K562 (cell line): ENCODE measurements at regions not wholly inside any gene's neighbourhood (a gene's known extent, or its start where the extent isn't known, plus 50 kb on each side); places are given as distances from the start of the nearest gene placed in this dataset.

Source experiments
- ATAC-seq: fragments of 200-7000 bp; cut with Tn5 transposase; 3 replicates; pipeline ENCODE4 v1.9.1; 2020; ENCODE audit warnings: moderate library complexity
- BruUV-seq: library from RNA; stranded (reverse); fragments of 400-500 nt; replicated peaks from 2 replicates; lab custom pipeline; 2021; lab: Mats Ljungman, UMichigan
- CTCF ChIA-PET: fragments of 300-600 bp; formaldehyde crosslinking; extraction: SDS; loops from one replicate; lab custom pipeline; 2021; ENCODE audit warnings: low intra/inter-chr PET ratio; lab: Yijun Ruan, JAX
- POLR2A ChIA-PET: fragments of 300-600, 350-650 bp; sonication (Branson Sonifier 250); formaldehyde crosslinking; extraction: SDS; loops from one replicate; lab custom pipeline; 2021; ENCODE audit warnings: antibody characterized with exemption, inconsistent platforms; lab: Yijun Ruan, JAX
- DNase-seq, 4 experiments: peaks; one replicate each; pipeline versions ENCODE4 v3.0.0 to v3.0.0-alpha.2; 2011 to 2018; ENCODE audit warnings: low spot score in 3 of 4, mixed read lengths in 3 of 4; ENCODE audit errors: extremely low read depth in 1 of 4
- FAIRE-seq: peaks from 2 replicates; lab custom pipeline; 2011; peaks lifted over from hg19 to GRCh38; lab: Jason Lieb, UNC
- H2AFZ ChIP-seq: 2 replicates; pipeline ENCODE4 v1.6.0; 2011; ENCODE audit warnings: low read depth, low read length, control low read depth, inconsistent platforms
- H3K27ac ChIP-seq: fragments of 200-600 bp; 3 replicates; pipeline ENCODE4 v1.8.0; 2011; ENCODE audit warnings: low read depth, mild to moderate bottlenecking, control low read depth, inconsistent platforms, low read length, moderate library complexity, mixed read lengths; ENCODE audit errors: extremely low read depth
- H3K27me3 ChIP-seq, 2 experiments: fragments of 300-600 bp in 1 of 2; 2 replicates in 1 of 2; 3 replicates in 1 of 2; pipeline versions ENCODE4 v1.6.0 to v1.8.0; 2011; ENCODE audit warnings: inconsistent platforms in 2 of 2, low read length in 2 of 2, mild to moderate bottlenecking in 1 of 2, mixed read lengths in 1 of 2, moderate library complexity in 1 of 2; ENCODE audit not compliant: control insufficient read depth in 2 of 2, insufficient read depth in 2 of 2
- H3K36me3 ChIP-seq: fragments of 300-600 bp; 3 replicates; pipeline ENCODE4 v1.8.0; 2011; ENCODE audit warnings: mild to moderate bottlenecking, low read length, inconsistent platforms; ENCODE audit not compliant: control insufficient read depth, insufficient read depth
- H3K4me1 ChIP-seq, 2 experiments: fragments of 200-600 bp in 1 of 2; replicated peaks in 1 of 2; 2 replicates in 1 of 2; 3 replicates in 1 of 2; pipeline versions ENCODE4 v1.5.1 to v1.8.0; 2011; ENCODE audit warnings: inconsistent platforms in 2 of 2, low read length in 2 of 2, mild to moderate bottlenecking in 1 of 2, mixed read lengths in 1 of 2, moderate library complexity in 1 of 2; ENCODE audit not compliant: control insufficient read depth in 2 of 2, insufficient read depth in 2 of 2
- H3K4me2 ChIP-seq: 2 replicates; pipeline ENCODE4 v1.6.1; 2011; ENCODE audit warnings: low read length, control low read depth, inconsistent platforms, mixed read lengths; ENCODE audit not compliant: insufficient read depth
- H3K4me3 ChIP-seq: fragments of 200-600 bp; sonication (generic), shearing (Covaris generic); 2 replicates; pipeline ENCODE4 v1.5.1; 2016; ENCODE audit warnings: control low read depth, inconsistent platforms
- H3K79me2 ChIP-seq: fragments of 200-600 bp; 3 replicates; pipeline ENCODE4 v1.8.0; 2011; ENCODE audit warnings: low read length, inconsistent platforms; ENCODE audit not compliant: control insufficient read depth, insufficient read depth
- H3K9ac ChIP-seq, 2 experiments: 2 replicates each; pipeline versions ENCODE4 v1.6.0 to v1.6.1; 2011; ENCODE audit warnings: low read depth in 2 of 2, low read length in 2 of 2, control low read depth in 1 of 2, inconsistent platforms in 1 of 2, mild to moderate bottlenecking in 1 of 2, mixed read lengths in 1 of 2; ENCODE audit not compliant: insufficient read depth in 1 of 2
- H3K9me1 ChIP-seq: one replicate; pipeline ENCODE4 v1.6.0; 2011; ENCODE audit warnings: inconsistent platforms, mild to moderate bottlenecking, low read length, moderate library complexity; ENCODE audit not compliant: control insufficient read depth, insufficient read depth
- H3K9me3 ChIP-seq: replicated peaks from 2 replicates; pipeline ENCODE4 v1.5.1; 2011; ENCODE audit warnings: low read depth, low read length, inconsistent platforms; ENCODE audit not compliant: control insufficient read depth, insufficient read depth
- H4K20me1 ChIP-seq: replicated peaks from 2 replicates; pipeline ENCODE4 v1.6.1; 2011; ENCODE audit warnings: low read length, inconsistent platforms, mixed read lengths; ENCODE audit not compliant: control insufficient read depth, insufficient read depth
- ETV5 ChIP-seq: sonication (generic); formaldehyde crosslinking; IDR thresholded peaks from 2 replicates; pipeline ENCODE4 v1.4.0; 2020; ENCODE audit warnings: low read depth, mild to moderate bottlenecking, missing genetic modification reagents
- NEUROD1 ChIP-seq: fragments of 150-350 bp; IDR thresholded peaks from 2 replicates; pipeline ENCODE4 v1.6.1; 2014; ENCODE audit warnings: borderline replicate concordance, low read length, low read depth; ENCODE audit not compliant: partially characterized antibody
- NRF1 ChIP-seq, 2 experiments: fragments of 450-650 bp; IDR thresholded peaks in 1 of 2; conservative IDR thresholded peaks in 1 of 2; 2 replicates each; pipeline ENCODE4 v1.6.1; 2014; ENCODE audit warnings: mild to moderate bottlenecking in 2 of 2
- PBX2 ChIP-seq, 2 experiments: IDR thresholded peaks in 1 of 2; conservative IDR thresholded peaks in 1 of 2; 2 replicates each; pipeline ENCODE4 v1.6.1; 2016; ENCODE audit warnings: low read depth in 2 of 2, mild to moderate bottlenecking in 1 of 2, missing compliant biosample characterization in 1 of 2, missing genetic modification characterization in 1 of 2, moderate library complexity in 1 of 2
- SMARCA4 ChIP-seq: fragments of 450-650 bp; IDR thresholded peaks from 2 replicates; pipeline ENCODE4 v1.6.1; 2016
- TAF15 ChIP-seq: fragments of 200-400 bp; formaldehyde crosslinking; IDR thresholded peaks from 2 replicates; pipeline ENCODE4 v1.6.1; 2017; ENCODE audit warnings: mild to moderate bottlenecking, low read depth, low read length, moderate library complexity
- WGBS: fragments of 100-300 bp; shearing (Covaris generic); methylation state at CpG from one replicate; pipeline ENCODE4 v1.1.6; 2016; ENCODE audit warnings: low coverage, mixed read lengths; ENCODE audit not compliant: insufficient coverage; ENCODE audit errors: missing lambda C conversion rate; 5-methylcytosine and 5-hydroxymethylcytosine counted together
- in situ Hi-C: fragments of 300-500 bp; cut with MboI; formaldehyde crosslinking; loops from 4 replicates; pipeline ENCODE4 v1.15.0; 2018; ENCODE audit warnings: inconsistent platforms, mixed read lengths
- intact Hi-C: fragments of 100-400 bp; cut with micrococcal nuclease; formaldehyde crosslinking; loops from 2 replicates; pipeline ENCODE4 v1.14.2; 2022

- DNase-seq, result no peak
- ChIA-PET CTCF (no interaction called here), POLR2A (no interaction called here)
- 0% methylated on average over 2 of the region's 2 CpGs for WGBS
- no TSS peak for BruUV-seq
- H3K27me3 ChIP-seq, result peaks cover 0 to 15% of the 10 kb centered on the region in 2 experiments; a peak in 2 of 5 replicates
- no peak overlapping the region for H3K27ac ChIP-seq
- H4K20me1 ChIP-seq, result no peaks in the 10 kb centered on the region
- TF ChIP-seq PBX2 (CRISPR knock-in tag; IDR thresholded peaks at IDR 0.05; ENCODE audit: low read depth) (no peak), PBX2 (tag; conservative IDR thresholded peaks at IDR 0.05; ENCODE audit: low read depth) (no peak), NRF1 (conservative IDR thresholded peaks at IDR 0.05 in 1 of 2, IDR thresholded peaks at IDR 0.05 in 1 of 2) (no peak), NEUROD1 (no peak), ETV5 (CRISPR knock-in tag) (no peak), TAF15 (no peak), SMARCA4 (no peak)
- no peak overlapping the region for H2AFZ ChIP-seq
- no peaks in the 10 kb centered on the region for H3K4me1 ChIP-seq
- H3K9me3 ChIP-seq, result no peaks in the 10 kb centered on the region
- ATAC-seq, result no peak
- no peak overlapping the region for H3K4me3 ChIP-seq
- FAIRE-seq, result no peak
- in situ Hi-C loops, result no loop called here
- intact Hi-C loops, result no loop called here
- H3K4me2 ChIP-seq, result no peak overlapping the region
- H3K9me1 ChIP-seq, result no peaks in the 10 kb centered on the region
- H3K36me3 ChIP-seq, result no peaks in the 10 kb centered on the region
- no peaks in the 10 kb centered on the region for H3K79me2 ChIP-seq
- H3K9ac ChIP-seq, result no peak overlapping the region
Measured at GRCh38 chr5:61827445-61827975, 478.5 kb upstream of the KIF2A start.
